ENCODE measurements at regions not wholly inside any gene's neighbourhood (a gene's known extent, or its start where the extent isn't known, plus 50 kb on each side); places are given as distances from the start of the nearest gene placed in this dataset.
"Not testable (repeated sequence)": the region's sequence is repeated elsewhere in the genome, so short reads cannot be mapped to it uniquely, and the experiment has no call there.

- no peaks in the 10 kb centered on the region for H3K9me3 ChIP-seq
- no peak overlapping the region for H3K27ac ChIP-seq
- DNase-seq (no peak), ATAC-seq (ENCODE audit: low FRiP score in 2 of 2) (no peak)
- no peaks in the 10 kb centered on the region for H3K4me1 ChIP-seq
- no peaks in the 10 kb centered on the region for H3K27me3 ChIP-seq
- H3K4me3 ChIP-seq = no peak overlapping the region
- H3K36me3 ChIP-seq = no peaks in the 10 kb centered on the region
- WGBS, 2 donors = 75% methylated on average over 3 of the region's 3 CpGs
- TF ChIP-seq POLR2A (IDR thresholded peaks at IDR 0.05) (no peak), EP300 (IDR thresholded peaks at IDR 0.05) (no peak), CTCF (IDR thresholded peaks at IDR 0.05) (no peak), POLR2AphosphoS5 (IDR thresholded peaks at IDR 0.05) (no peak)
Measured at GRCh38 chr4:19194672-19195071, 1057.0 kb upstream of the SLIT2 start.

- 72 to 78% methylated on average over 9 of the region's 9 CpGs for WGBS, 2 donors
- H3K9me3 ChIP-seq = no peaks in the 10 kb centered on the region
- TF ChIP-seq CTCF (IDR thresholded peaks at IDR 0.05) (no peak), EP300 (IDR thresholded peaks at IDR 0.05) (no peak), POLR2A (IDR thresholded peaks at IDR 0.05) (no peak), POLR2AphosphoS5 (IDR thresholded peaks at IDR 0.05) (no peak)
- H3K27me3 ChIP-seq = no peaks in the 10 kb centered on the region
- no peak overlapping the region for H3K4me3 ChIP-seq
- no peak overlapping the region for H3K27ac ChIP-seq
- DNase-seq (no peak), ATAC-seq (ENCODE audit: low FRiP score in 2 of 2) (no peak)
- no peaks in the 10 kb centered on the region for H3K4me1 ChIP-seq
- H3K36me3 ChIP-seq = no peaks in the 10 kb centered on the region
Measured at GRCh38 chr4:19193274-19193981, 1058.3 kb upstream of the SLIT2 start.

- no peaks in the 10 kb centered on the region for H3K36me3 ChIP-seq
- TF ChIP-seq POLR2AphosphoS5 (IDR thresholded peaks at IDR 0.05) (no peak), CTCF (IDR thresholded peaks at IDR 0.05) (no peak), POLR2A (IDR thresholded peaks at IDR 0.05) (no peak), EP300 (IDR thresholded peaks at IDR 0.05) (no peak)
- WGBS, 2 donors = 46 to 53% methylated on average over 1 of the region's 1 CpG
- H3K27ac ChIP-seq = no peak overlapping the region
- H3K4me3 ChIP-seq = no peak overlapping the region
- H3K4me1 ChIP-seq = no peaks in the 10 kb centered on the region
- DNase-seq = no peak
- H3K9me3 ChIP-seq = no peaks in the 10 kb centered on the region
- no peaks in the 10 kb centered on the region for H3K27me3 ChIP-seq
- no peak for ATAC-seq (ENCODE audit: low FRiP score in 2 of 2)
Measured at GRCh38 chr4:19191979-19192650, 1059.6 kb upstream of the SLIT2 start.

- H3K4me3 ChIP-seq = no peak overlapping the region
- H3K36me3 ChIP-seq = no peaks in the 10 kb centered on the region
- DNase-seq (no peak), ATAC-seq (ENCODE audit: low FRiP score in 2 of 2) (no peak)
- H3K27me3 ChIP-seq = no peaks in the 10 kb centered on the region
- no peaks in the 10 kb centered on the region for H3K9me3 ChIP-seq
- TF ChIP-seq EP300 (IDR thresholded peaks at IDR 0.05) (no peak), CTCF (IDR thresholded peaks at IDR 0.05) (no peak), POLR2AphosphoS5 (IDR thresholded peaks at IDR 0.05) (no peak), POLR2A (IDR thresholded peaks at IDR 0.05) (no peak)
- no peak overlapping the region for H3K27ac ChIP-seq
- no peaks in the 10 kb centered on the region for H3K4me1 ChIP-seq
- WGBS, 2 donors = 44 to 58% methylated on average over 3 of the region's 3 CpGs
Measured at GRCh38 chr4:19187691-19188090, 1064.0 kb upstream of the SLIT2 start.

GRCh38 chr4:19187096-19187495, 1064.6 kb upstream of the SLIT2 start:
- no peak for DNase-seq
- WGBS, 2 donors = 53 to 55% methylated on average over 2 of the region's 2 CpGs

GRCh38 chr4:19181631-19182030, 1070.1 kb upstream of the SLIT2 start:
- not testable (repeated sequence) for ATAC-seq (ENCODE audit: low FRiP score in 2 of 2); DNase-seq; H3K4me3 ChIP-seq; H3K36me3 ChIP-seq; H3K9me3 ChIP-seq; H3K4me1 ChIP-seq; H3K27me3 ChIP-seq; H3K27ac ChIP-seq

More at GRCh38 chr4:19187096-19187495, 1064.6 kb upstream of the SLIT2 start:
- no peaks in the 10 kb centered on the region for H3K4me1 ChIP-seq
- H3K4me3 ChIP-seq = no peak overlapping the region
- no peaks in the 10 kb centered on the region for H3K27me3 ChIP-seq
- ATAC-seq (ENCODE audit: low FRiP score in 2 of 2) = no peak
- H3K27ac ChIP-seq = no peak overlapping the region
- H3K9me3 ChIP-seq = no peaks in the 10 kb centered on the region
- TF ChIP-seq EP300 (IDR thresholded peaks at IDR 0.05) (no peak), POLR2AphosphoS5 (IDR thresholded peaks at IDR 0.05) (no peak), POLR2A (IDR thresholded peaks at IDR 0.05) (no peak), CTCF (IDR thresholded peaks at IDR 0.05) (no peak)
- no peaks in the 10 kb centered on the region for H3K36me3 ChIP-seq
